HL-60/S4 (cell line): ENCODE measurements at regions not wholly inside any gene's neighbourhood (a gene's known extent, or its start where the extent isn't known, plus 50 kb on each side); places are given as distances from the start of the nearest gene placed in this dataset.
"Not testable (repeated sequence)": the region's sequence is repeated elsewhere in the genome, so short reads cannot be mapped to it uniquely, and the experiment has no call there.

Experiments
- in situ Hi-C: fragments of 300-500 bp; cut with MboI; formaldehyde crosslinking; loops from 2 replicates; pipeline ENCODE4 v1.14.3; 2022; ENCODE audit warnings: low sequenced_read_pairs

DNA sequence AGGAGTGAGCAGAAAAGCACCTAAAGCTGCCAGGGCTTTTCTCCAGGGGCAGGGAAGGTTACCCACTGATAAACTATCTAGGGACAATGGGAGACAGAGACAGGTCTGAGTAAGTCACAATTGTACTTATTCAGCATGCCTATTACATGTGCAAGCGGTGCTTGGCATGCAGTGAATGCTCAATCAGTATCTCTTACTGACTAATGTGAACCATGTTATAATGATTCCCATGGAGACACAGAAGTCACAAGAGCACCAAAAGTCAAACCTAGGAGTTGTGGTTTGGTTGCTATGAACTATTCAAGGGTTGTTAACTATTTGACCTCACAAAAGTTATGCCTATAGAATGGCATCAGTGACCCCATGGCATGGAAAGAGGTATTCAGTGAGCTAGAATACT, 50.0 kb upstream of the RASGRP1 start:
- in situ Hi-C loops, result no loop called here

DNA sequence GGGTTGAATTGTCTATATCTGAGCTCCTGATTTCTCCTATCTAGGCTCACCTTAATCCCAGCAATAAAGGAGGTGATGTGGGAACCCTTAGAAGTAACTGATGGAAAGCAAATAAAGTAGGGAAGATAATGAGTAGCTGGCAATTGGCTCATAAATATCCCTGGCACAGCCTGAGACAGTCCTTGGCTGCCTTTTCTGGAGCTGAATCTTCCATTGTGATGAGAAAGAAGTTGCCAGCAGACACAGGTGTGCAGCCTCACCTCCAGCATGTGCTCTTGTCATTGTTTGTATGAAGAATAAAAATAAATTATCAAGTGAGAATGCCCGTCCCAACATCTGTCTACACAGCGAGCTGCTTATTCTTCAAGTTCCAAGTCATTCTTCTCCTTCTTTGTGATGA, 53.2 kb upstream of the RASGRP1 start:
- in situ Hi-C loops, result no loop called here

DNA sequence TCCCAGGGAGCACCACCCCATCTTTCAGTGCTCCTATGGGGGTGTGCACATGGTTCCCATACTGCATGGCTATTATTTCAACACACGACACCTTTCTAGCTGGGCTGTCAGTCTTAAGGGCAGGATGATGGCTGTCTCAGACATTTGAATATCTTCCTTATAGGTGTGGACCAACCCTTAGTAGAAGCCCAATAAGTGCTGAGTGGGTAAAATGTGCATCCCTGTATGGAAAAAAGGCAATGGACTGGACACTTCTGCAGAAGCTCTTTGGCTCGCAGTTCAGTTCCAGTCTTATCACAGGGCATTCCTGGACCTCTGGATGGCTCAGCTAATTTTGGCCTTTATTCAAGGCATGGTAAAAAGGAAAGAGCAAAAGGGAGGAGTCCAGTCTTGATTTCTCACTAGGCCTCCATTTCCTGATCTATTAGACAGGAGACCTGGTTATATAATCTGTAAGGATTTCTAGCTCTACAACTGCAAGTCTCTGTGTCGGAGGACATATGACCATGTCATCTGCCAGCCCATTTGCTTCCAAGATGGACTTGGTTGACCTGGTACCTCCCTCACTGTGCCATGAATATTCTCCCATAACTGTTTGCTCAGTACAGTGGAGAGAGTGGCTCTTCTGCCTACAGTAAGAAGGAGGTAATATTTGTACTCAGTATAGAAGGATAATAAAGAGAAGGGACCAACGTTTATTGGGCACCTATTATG, 53.8 kb upstream of the RASGRP1 start:
- in situ Hi-C loops, result no loop called here

DNA sequence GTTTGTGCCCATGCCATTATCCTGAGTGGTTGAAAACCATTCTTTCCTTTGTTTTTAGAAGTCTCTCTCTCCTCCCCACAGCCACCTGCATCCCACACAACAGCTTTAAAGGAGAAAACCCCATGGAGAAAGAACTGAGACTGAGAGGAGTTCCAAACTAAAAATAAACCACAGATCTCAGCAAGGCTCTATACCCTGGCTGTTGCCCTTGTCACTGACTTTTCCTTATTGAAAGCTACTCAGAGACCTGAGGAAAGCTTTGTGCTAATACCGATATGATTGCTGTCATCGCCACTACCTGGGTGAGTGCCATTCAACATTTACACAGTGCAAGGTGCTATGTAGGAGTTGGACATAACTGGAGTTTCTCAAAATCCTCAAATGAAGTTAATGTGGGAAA, 55.5 kb upstream of the RASGRP1 start:
- in situ Hi-C loops, result no loop called here

DNA sequence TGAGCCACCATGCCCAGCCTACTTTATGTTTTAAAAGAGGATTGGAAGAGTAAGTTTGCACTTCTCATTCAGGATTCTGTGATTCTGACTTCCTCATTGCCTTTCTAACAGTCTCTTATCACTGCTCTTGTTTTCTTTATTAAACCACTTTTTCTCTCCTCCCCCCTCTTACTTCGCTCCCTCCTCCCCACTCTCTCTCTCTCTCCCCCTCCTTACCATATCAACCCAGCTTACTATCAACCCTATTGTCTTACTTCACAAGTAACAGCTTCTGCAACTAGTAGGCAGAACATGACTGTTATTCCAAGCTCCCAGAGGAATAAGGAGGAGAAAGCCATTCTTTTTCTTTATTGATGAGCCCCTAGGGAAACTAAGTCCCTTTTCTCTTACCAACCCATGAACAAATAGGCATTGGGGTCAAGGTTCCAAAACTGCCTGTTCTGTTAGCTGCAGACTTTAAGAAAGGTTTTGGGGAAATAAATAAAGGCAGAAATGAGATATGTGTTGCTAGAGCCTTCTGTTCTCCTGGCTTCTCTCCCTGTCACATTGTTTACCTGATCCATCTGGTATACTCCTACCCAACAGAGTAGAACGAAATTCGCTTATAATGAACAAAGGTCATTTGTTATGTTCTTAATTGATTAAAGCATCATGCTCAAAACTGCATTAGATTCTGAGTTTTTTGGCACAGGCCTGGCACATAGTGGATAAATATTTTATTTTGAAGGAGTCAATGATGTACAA, 56.4 kb upstream of the RASGRP1 start:
- in situ Hi-C loops, result no loop called here

DNA sequence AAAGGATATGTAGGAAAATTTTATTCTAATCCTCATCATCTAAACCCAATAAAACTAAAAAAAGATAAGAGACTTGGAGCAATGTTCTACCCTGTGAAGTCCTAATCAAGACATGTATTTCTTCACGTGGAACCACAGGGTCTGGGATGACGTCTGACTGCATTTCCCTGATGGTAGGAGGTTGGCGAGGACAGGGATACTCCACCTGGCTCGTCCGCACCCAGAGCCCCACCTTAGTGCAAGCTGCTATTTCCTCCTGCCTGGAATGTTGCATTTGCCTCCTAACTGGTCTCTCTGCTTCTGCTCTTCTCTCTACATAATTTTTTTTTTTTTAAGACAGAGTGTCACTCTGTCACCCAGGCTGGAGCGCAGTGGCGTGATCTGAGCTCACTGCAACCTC, 57.7 kb upstream of the RASGRP1 start:
- in situ Hi-C loops, result no loop called here

DNA sequence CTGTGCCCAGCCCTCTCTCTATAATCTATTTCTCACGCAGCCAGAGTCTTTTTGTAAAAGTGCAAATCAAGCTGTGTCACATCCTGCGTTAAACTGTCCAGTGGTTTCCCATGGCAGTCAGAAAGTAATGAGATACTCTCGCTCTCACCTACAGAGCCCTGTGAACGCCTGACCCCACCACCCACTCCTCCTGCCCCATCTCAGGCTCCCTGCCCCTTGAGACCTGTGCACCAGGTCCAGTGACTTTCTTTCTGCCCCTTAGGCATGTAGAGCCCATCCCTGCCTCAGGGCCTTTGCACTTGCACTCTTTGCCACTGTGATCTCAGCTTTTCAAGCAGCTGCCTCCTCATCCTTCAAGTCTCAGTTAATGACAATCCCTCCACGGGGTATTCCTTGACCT, 58.3 kb upstream of the RASGRP1 start:
- in situ Hi-C loops, result no loop called here

DNA sequence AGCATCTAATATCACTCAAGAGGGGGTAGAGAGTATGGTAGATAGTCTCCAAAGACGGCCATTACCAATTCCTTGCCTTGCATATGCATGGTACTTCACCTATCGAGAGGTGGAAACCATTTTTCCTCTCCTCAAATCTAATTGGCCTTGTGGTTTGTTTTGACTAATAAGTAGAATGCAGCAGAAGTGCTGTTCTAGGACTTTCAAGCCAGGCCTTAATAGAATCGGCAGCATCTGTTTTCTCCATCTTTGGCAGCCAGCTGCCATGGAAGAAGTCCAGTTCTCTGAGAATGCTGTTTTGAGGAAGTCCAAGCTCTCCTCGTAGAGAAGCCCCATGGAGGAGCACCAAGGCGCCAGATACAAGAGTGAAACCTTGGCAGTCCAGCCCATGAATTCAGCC, 59.1 kb upstream of the RASGRP1 start:
- in situ Hi-C loops, result no loop called here

DNA sequence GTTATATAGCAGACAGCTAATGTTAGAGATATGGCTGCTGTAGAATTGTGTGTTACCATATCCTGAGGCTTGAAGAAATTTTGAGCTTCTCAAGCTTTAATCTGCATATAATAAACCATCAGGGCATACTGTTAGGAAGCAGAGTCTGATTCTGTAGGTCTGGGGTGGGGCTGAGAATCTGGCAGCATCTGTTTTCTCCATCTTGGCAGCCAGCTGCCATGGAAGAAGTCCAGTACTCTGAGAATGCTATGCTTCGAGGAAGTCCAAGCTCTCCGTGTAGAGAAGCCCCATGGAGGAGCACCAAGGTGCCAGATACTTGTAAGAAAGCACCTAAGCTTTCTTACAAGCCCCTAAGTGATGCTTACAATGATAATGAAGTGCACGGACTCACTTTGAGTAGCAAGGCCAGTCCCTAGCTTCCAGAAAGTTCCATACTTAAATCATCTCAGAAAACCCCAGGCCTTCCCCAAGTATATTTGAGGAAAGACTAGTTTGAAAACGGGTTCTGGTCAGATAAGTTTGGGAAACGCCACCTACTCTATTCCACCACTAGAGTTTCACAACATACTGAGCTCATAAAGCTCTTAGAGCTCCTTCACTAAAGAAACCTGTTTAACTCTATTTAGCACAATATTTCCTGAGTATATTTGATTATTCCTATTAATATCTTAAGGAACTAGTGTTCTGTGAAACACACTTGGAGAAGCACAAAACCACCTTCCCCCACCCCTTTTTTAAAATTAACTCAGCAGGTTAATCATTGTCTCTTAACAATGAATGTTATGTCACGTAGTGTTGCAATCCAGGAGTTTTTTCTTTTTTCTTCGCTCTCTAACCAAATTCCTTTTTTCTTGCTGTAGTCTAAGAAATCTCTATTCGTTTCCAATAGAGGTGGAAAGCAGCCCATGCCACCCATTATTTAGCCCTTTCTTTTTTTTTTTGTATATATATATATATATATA, 59.9 kb upstream of the RASGRP1 start:
- in situ Hi-C loops, result no loop called here

DNA sequence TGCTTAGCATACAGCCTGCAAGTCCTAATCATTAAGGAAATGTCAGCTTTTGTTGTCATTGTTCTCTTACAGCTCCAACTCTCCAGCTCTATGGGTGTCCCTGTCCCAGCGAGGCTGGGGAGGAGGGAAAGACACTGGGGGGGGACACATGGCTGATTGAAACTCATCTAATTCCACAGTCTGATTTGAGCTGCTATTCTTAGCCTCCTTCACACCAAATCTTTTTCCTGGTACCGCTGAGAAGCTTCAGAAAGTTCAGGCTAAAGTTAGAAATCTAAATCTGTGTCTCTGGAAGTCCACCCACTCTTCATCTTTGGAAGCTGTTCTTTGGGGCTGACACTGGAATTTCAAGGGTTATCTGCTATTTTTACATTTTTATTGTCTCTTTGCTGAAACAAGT, 61.3 kb upstream of the RASGRP1 start:
- in situ Hi-C loops, result no loop called here

DNA sequence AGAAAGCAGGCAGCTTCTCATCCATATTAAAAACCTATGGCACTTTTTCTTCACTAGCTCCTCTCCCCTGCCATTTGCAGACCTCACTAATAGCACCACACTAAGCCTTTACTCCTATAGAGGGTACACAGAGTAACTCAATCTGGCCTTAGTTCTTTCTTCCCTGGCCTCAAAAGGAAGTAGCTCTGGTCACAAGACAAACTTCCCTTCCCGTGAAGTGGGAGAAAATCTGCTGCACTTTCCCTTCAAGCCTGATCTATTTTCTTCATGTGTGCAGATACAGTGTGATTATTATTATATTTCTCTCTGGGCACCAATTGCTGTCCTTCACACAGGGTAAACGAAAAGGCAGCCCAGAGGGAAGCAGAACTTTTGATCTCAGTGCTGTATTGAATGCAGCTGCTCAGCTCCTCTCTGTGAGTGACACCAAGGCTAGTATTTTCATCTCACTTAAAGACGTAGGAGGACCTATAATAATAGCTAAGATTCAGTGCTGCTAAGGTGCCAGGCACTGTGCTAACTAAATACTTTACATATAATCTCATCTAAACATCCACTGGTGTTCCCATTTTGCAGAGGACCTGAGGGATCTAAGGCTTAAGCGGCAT, 61.9 kb upstream of the RASGRP1 start:
- in situ Hi-C loops, result no loop called here

DNA sequence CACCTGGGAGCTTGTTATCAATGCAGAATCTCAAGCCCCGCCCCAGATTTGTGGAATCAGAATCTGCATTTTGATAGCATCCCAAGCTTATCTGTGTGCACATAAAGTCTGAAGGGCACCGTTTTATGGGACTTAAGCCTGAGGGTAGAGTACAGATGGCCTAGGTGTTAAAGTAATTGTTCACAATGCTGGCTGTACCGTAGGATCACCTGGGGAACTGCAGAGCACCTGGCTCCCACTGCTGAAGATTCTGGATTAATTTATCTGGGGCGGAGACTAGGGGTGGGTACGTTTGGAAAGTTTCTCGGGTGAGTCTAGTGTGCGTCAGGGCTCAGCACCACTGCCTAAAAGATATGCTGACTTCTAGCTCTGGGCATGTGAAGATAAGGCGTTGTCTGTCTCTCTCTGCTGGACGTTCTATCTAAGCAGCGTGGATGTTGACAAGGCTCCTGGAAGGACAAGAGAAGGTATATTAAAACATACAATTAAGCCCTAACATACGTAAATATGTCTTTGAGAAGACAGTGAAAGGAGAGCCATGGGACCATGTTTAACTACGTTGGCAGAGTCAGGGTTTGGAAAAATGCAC, 63.2 kb upstream of the RASGRP1 start:
- in situ Hi-C loops, result no loop called here

DNA sequence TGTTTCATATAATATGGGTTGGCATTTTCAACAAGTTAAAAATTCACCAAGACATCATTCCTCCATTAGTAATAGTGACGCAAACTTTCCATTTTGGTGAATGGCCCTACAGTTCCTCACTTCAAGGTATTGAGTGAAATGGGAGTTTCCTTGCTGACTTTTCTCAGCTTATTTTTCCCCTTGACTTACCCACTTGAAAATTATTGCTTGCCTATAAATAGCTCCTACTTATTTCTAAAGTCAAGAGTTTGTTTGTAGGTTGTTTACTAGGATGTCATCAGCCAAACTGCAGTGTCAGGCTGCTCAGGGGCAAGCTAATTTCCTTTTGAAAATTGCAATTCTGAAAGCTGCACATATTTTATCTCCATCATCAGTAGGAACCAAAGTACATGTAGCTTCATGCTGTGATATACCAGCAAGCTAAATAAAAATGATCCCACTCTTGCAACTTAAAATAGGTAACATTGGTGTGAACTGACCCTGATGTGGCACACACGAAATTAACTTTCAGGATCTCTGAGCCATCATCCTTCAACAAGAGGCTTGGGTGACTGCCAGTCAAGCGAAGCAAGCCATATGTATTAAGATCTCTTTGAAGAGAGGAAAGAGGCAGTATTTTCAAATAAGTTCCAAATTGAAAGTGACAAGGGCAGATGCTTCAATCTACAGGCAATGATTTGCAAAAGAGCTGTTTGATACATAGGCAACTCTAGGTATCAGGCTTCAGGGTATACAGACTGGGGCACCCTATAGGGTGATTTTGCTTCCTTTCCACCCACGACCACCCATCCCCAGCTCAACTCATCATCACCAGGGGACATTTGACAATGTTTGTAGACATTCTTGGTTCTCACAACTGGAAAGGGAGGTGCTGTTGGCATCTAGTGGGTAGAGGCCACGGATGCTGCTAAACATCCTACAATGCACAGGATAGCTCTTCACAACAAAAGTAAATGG, 66.8 kb upstream of the RASGRP1 start:
- in situ Hi-C loops, result no loop called here

DNA sequence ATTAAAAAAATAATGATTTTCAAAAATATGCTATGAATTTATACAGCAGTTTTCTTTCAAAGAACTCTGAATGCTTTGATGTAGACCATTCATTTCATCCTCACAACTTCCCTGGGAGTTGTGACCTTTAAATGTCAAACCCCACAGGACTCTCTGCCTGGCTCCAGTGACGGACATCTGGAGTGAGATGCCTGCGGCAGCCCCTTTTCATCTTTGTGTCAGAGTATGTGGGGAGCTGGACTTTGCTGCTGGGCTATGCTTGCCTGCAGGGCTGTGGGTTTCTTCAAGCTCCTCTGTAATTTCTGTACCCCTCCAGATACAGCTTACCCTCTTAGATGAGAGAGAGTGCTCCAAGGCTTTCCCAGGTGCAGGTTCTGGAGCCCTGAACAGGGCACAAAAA, 70.6 kb upstream of the RASGRP1 start:
- in situ Hi-C loops, result no loop called here

DNA sequence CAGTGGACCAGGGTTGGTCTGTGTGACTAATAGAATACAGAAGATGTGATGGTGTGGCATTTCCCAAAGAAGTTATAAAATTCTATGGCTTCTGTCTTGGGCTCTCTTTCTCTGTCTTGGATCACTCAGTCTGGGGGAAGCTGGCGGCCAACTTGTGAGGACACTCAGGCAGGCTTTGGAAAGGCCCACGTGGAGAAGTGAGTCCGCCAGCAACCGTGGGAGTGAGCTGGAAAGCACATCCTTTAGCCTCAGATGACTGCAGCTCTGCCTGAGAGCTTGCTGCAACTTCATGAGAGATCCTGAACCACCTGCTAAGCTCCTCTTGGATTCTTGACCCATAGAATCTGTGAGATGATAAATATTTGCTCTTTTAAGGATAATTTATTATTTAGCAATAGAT, 72.0 kb upstream of the RASGRP1 start:
- in situ Hi-C loops, result no loop called here

DNA sequence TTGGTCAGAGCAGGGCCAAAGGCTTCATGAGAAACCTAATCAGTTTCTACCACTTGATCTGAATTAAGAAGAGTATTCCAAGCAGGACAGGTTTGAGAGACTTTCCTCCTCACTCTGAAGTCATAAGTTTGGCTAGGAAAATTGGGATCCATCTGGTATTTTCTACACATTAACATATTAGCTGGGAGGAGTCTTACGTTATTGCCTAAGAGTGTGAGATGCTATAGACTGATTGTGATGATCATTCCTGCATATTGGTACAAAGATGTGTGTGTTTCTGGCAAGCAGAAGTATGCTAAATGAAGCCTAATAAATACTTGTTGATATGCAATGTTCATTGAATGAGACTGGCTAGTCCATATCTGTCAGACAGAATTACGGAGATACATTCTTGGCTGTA, 73.5 kb upstream of the RASGRP1 start:
- in situ Hi-C loops, result no loop called here

DNA sequence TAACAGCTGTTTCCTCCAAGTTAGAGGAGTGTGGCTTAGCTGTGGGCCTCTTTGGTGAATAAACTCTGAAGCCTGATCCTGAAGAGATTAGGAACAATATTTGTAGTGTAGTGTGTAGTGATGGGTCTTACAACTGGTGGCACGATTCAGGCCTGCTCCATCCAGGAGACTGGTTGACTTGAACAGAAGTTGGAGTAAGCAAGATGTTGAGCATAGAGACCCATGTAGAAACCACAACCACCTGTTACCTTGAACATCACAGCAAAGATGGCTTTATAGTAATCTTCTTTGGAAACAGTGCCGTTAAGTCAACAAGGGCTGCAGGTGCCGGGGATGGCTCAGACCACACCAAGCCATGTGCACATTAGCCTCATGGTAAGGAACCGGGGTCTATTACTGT, 74.2 kb upstream of the RASGRP1 start:
- in situ Hi-C loops, result no loop called here

DNA sequence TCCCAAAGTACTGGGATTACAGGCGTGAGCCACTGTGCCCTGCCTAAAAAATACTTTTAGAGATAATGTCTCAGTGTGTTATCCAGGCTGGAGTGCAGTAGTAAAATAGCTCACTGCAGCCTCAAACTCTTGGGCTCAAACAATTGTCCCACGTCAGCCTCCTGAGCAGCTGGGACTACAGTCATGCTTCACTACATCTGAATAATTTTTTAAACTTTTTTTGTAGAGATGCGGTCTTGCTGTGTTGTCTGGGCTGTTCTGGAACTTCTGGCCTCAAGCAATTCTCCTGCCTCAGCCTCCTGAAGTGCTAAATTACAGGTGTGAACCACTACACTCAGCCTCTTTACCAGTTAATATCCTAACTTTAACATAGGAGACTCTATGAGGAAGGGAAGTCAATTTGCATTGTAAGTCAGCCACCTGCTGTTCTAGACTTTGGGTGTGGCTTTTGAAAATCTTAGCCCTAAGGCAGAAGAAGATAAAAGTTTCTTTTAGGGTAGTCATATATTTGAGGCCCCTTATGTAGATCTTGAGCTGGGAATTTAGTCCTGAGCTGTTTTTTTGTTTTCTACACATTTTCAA, 78.2 kb upstream of the RASGRP1 start:
- in situ Hi-C loops, result no loop called here

DNA sequence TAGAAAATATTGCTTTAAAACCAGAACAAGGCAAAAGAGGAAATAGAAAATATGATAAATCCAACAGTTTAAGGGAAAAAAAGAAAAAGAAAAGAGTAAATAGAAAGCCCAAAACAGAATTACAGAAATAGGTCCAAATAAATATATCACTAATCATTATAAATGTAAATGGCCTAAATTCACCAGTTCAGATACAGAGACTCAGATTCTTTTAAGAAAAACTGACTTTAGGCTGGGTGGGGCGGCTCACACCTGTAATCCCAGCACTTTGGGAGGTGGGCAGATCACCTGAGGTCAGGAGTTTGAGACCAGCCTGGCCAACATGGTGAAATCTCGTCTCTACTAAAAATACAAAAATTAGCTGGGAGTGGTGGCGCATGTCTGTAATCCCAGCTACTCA, 79.7 kb upstream of the RASGRP1 start:
- in situ Hi-C loops, result not testable (repeated sequence)
